ENCODE measurements at regions not wholly inside any gene's neighbourhood (a gene's known extent, or its start where the extent isn't known, plus 50 kb on each side); places are given as distances from the start of the nearest gene placed in this dataset.

GRCh38 chr10:45152726-45153125, 152.0 kb downstream of the ZNF22 start:
- no peak for TF ChIP-seq GABPA (IDR thresholded peaks at IDR 0.05; ENCODE audit: low read depth)
- no peak for TF ChIP-seq POLR2AphosphoS5 (IDR thresholded peaks at IDR 0.05; ENCODE audit: low read depth)
- no peak for TF ChIP-seq REST (IDR thresholded peaks at IDR 0.05; ENCODE audit: insufficient replicate concordance, low read depth)
- no peak for TF ChIP-seq SPI1 (IDR thresholded peaks at IDR 0.05; ENCODE audit: borderline replicate concordance, low read depth)
- no peak for TF ChIP-seq CTCF (IDR thresholded peaks at IDR 0.05; ENCODE audit: insufficient read depth, low read length)
- no peaks in the 10 kb centered on the region for H3K27me3 ChIP-seq (ENCODE audit: insufficient read depth, poor library complexity, severe bottlenecking)

GRCh38 chr10:45154502-45154901, 153.8 kb downstream of the ZNF22 start:
- Histone ChIP-seq H3K4me3 (replicated peaks; ENCODE audit: insufficient read depth, low read length) (no peak overlapping the region), H3K27ac (replicated peaks) (no peak overlapping the region), H3K27me3 (ENCODE audit: insufficient read depth, poor library complexity, severe bottlenecking) (no peaks in the 10 kb centered on the region)
- DNase-seq (ENCODE audit: low read depth in 1 of 2, low spot score in 1 of 2): no peak
- TF ChIP-seq GABPA (IDR thresholded peaks at IDR 0.05; ENCODE audit: low read depth) (no peak), CTCF (IDR thresholded peaks at IDR 0.05; ENCODE audit: insufficient read depth, low read length) (no peak), REST (IDR thresholded peaks at IDR 0.05; ENCODE audit: insufficient replicate concordance, low read depth) (no peak), POLR2AphosphoS5 (IDR thresholded peaks at IDR 0.05; ENCODE audit: low read depth) (no peak), SPI1 (IDR thresholded peaks at IDR 0.05; ENCODE audit: borderline replicate concordance, low read depth) (no peak)

More at GRCh38 chr10:45152726-45153125, 152.0 kb downstream of the ZNF22 start:
- no peak overlapping the region for H3K27ac ChIP-seq (replicated peaks)
- no peak for DNase-seq (ENCODE audit: low read depth in 1 of 2, low spot score in 1 of 2)
- H3K4me3 ChIP-seq (replicated peaks; ENCODE audit: insufficient read depth, low read length): no peak overlapping the region

DNA sequence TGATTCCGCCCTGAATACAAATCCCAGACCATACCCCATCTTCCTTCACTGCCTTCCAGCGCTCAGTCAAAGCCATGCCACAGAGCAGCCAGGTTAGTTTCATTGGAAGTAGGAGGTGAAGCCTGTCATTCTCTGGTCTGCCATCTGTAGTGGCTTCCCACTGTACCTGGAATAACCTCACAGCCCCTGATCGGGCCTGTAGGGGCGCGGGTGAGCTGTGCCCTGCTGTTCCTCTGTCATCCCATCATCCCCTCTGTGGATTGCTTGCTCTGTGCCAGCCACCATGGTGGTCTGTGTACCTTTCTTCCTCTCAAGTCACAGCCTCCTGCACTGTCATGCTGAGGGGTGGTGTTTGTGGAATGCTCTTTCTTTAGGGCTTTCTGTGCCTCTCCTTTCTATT, 155.1 kb downstream of the ZNF22 start:
- Histone ChIP-seq H3K4me3 (replicated peaks; ENCODE audit: insufficient read depth, low read length) (no peak overlapping the region), H3K27ac (replicated peaks) (no peak overlapping the region), H3K27me3 (ENCODE audit: insufficient read depth, poor library complexity, severe bottlenecking) (no peaks in the 10 kb centered on the region)
- no peak for TF ChIP-seq SPI1 (IDR thresholded peaks at IDR 0.05; ENCODE audit: borderline replicate concordance, low read depth)
- TF ChIP-seq GABPA (IDR thresholded peaks at IDR 0.05; ENCODE audit: low read depth): no peak
- TF ChIP-seq REST (IDR thresholded peaks at IDR 0.05; ENCODE audit: insufficient replicate concordance, low read depth): no peak
- no peak for TF ChIP-seq CTCF (IDR thresholded peaks at IDR 0.05; ENCODE audit: insufficient read depth, low read length)
- no peak for TF ChIP-seq POLR2AphosphoS5 (IDR thresholded peaks at IDR 0.05; ENCODE audit: low read depth)
- DNase-seq (ENCODE audit: low read depth in 1 of 2, low spot score in 1 of 2): no peak

All from HL-60 (cell line).